ENCODE measurements at regions not wholly inside any gene's neighbourhood (a gene's known extent, or its start where the extent isn't known, plus 50 kb on each side); places are given as distances from the start of the nearest gene placed in this dataset.
"Not testable (repeated sequence)": the region's sequence is repeated elsewhere in the genome, so short reads cannot be mapped to it uniquely, and the experiment has no call there.

- DNase-seq, result no peak
These were observed 109.0 kb upstream of the ARSJ start for GRCh38 chr4:114088481-114088880.

DNA sequence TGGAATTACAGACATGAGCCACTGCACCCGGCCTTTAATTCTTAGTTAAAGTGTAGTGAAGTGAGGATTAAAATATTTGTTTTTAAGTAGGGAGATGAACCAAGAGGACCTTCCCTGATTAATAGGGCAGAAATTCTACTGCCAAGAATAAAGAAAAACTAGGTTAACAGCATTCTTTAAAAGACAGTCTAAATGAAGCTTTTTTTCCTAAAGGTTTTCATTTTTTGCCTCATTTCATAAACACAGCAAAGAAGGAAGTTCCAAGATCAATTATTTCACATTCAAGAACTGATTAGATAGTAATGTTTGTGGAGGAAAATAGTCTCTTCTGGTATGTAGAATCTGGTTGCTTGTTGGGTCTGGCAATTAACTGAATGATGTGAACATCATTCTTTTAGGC is 112.1 kb upstream of the ARSJ start:
- DNase-seq, result no peak

- DNase-seq, result no peak
These were observed 113.8 kb upstream of the ARSJ start for GRCh38 chr4:114093221-114093715.

DNA sequence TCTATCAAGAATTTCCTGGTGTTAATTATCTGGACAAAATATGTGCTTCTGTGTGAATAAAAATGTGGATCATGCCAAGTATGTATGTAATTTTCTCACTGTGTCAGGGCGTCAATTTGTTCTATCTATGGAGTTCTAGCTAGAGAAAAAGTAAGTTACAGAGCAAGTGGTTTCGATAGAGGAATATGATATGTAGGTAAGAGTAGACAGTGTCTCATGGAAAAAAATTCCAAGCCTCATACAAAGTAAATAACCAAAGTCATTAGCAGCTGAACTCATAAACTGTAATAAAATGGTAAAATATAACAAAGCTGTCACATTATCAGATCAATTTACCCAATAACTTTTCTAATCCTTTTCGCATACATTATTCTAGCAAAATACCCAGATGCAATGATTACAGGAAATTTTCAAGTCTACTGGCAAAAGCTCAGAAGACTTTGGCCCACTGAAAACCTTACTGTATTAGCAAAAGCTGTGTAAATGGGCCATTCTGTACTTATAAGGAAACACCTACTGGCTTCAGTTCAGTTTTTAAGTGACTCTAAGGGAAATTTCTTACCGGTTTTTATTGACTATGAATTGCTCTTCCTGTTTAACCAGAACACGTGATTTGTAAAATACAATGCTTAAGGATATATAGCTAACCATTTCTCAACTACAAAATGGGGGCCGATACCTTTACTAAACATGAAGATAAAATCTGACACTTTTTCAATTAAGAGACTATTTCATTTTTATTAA is 121.0 kb upstream of the ARSJ start:
- no peak for DNase-seq

DNA sequence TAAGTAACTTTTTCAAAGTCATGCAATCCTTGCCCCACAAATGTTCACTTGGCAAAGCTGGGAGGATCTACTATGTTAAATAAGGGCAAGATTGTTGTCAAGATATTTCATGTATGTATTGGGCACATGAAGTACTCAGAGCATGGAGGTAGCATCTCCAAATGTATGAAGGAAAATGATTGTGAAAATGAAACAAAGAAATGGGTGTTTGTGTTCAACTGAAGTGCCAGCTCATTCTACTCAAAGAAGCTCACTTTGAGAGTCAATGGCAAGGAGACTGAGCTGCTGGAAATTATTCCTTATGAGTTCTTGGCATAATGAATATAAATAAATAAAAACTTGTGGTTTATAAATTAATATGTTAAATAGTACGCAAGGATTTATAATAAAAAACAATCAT is 124.5 kb upstream of the ARSJ start:
- DNase-seq, result no peak

DNA sequence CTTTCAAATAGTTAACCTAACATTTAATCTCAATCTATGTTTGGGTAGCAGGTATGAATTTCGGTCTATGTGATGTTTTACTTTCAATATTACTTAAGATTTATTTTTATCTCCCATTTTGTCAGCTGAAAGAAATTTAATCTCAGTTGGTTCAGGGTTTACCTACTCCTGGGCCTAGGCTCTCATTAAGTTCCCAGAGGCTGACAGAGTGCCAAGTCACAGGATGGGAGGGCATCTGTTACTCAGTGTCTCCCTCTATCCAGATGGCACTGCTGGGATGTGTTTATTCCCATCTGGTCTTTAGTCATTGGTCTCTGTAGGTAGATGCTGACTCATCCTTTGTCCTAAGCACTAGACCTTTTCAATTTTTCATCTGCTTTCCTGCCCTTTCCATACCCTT is 129.4 kb upstream of the ARSJ start:
- no peak for DNase-seq

DNA sequence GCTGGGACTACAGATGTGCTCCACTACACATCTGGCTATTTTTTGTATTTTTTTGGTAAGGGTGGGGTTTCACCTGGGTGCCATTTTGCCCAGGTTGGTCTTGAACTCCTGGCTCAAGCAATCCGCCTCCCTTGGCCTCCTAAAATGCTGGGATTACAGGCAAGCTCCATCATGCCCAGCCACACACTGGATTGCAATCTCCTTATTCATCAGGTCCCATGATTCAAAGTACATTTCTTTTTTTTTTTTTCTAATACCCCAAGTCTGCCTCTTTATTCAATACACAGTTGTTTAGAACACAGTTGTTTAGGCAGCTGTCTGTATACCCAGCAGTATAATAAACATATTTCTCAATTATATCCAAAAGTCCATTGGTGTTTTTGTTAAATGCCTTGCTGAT is 130.3 kb upstream of the ARSJ start:
- DNase-seq, result no peak

DNA sequence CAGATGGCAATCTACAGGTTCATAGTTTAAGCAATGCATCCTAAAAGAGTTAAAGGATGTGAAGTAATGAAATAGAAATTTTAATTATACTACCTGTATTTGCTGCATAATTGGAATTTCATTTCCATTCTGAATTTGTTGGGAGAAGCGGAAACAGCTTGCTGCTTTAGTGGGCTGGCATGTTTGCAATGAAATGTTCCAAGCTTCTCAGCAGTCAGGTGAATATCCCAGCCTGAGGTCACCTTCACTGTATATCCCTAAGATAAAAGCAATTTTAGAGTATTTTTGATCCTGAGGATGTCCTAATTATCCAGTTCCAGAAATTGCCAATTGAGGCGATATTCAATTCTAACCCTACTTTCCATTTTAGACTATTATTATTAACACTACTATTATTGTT is 136.1 kb upstream of the ARSJ start:
- no peak for DNase-seq

DNA sequence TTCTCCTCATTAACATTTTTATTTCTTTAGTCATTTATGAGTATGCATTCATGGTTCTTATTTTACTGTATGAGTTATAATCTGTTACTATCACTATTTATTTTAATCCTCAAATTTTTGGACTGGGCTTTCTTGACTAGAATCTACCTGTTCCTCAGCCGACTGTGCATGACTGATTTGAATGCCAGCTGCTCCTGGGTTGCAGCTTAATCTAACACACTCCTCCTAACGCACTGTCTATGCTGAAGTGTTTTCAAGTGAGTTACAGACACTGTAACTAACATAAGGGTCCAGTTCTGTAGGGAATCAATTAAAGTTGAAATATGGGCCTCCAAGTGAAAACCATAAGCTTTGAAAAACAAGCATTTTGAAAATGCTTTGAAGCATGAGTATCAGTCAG is 137.4 kb upstream of the ARSJ start:
- no peak for DNase-seq

GRCh38 chr4:114121221-114121620 is 141.8 kb upstream of the ARSJ start:
- DNase-seq, result no peak

DNA sequence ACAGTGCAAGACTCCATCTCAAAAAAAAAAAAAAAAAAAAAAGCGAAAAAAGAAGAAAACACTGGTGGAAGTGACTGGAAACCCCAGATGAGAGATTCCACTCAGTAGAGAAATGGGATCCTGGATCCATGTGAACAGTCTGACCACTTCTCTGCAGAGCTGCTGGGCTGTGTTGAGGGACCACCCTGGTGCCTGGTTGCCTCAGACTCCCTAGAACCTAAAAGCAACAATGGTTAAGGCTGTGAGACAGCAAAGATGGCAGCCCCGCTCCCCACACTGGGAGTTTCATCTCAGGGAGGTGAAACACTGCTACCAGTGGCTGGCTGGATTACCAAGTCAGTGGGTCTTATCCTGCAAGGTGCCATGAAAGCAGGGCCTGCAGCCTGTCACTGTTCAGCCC is 152.8 kb upstream of the ARSJ start:
- no peak for DNase-seq

DNA sequence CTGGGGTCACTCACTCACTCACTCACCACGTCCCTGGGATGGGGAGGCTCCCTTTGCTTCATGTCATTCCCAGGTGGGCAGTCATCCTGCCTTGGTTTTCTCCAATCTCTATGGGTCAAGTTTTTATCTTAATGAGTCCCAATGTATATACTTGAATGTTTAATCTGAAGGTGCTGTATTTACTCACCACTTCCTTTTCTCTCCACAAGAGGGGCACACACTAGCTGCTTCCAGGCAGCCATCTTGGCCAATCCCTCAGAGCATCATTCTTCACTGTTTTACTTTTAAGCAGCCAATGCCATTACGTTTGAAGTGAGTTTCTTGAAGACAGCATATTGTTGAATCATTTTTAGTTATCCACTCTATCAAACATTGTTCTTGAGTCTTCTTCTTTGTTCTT is 153.4 kb upstream of the ARSJ start:
- DNase-seq, result no peak

GRCh38 chr4:114136069-114136468 is 156.6 kb upstream of the ARSJ start:
- no peak for DNase-seq

- no peak for DNase-seq
These were observed 158.5 kb upstream of the ARSJ start for GRCh38 chr4:114137984-114138383.

GRCh38 chr4:114146947-114147618 is 167.6 kb upstream of the ARSJ start:
- DNase-seq, result no peak

DNA sequence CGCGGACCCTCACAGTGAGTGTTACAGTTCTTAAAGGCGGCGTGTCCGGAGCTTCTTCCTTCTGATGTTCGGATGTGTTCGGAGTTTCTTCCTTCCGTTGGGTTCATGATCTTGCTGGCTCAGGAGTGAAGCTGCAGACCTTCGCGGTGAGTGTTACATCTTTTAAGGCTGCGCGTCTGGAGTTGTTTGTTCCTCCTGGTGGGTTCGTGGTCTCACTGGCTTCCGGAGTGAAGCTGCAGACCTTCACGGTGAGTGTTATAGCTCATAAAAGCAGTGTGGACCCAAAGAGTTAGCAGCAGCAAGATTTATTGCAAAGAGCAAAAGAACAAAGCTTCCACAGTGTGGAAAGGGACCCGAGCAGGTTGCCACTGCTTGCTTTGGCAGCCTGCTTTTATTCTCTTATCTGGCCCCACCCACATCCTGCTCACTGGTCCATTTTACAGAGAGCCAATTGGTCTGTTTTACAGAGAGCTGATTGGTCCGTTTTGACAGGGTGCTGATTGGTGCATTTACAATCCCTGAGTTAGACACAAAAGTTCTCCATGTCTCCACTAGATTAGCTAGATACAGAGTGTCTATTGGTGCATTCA is 168.3 kb upstream of the ARSJ start:
- DNase-seq, result peak; percentile 63

GRCh38 chr4:114148372-114149070 is 169.1 kb upstream of the ARSJ start:
- DNase-seq, result not testable (repeated sequence)

- no peak for DNase-seq
These were observed 176.9 kb upstream of the ARSJ start for GRCh38 chr4:114156371-114156770.

DNA sequence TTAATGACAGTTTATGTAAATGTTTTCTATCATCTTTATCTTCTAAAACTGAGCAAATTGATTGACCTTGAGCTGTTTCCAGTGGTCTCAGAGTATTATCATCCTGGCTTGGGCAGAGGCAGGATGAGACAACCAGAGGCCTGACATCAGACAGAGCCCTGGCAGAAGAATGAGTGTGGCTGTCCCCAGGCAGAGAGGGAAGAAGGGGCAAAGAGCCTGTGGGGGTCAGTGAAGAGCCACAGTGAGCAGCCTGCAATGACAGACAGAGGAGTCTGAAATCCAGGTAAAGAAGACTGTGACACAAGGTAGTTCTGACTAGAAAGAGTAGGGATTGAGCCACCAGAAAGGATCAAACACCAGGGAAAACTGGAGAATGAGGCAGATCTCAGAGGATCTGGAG is 182.4 kb upstream of the ARSJ start:
- DNase-seq, result no peak

GRCh38 chr4:114163051-114163450 is 183.6 kb upstream of the ARSJ start:
- DNase-seq, result no peak

GRCh38 chr4:114173968-114174367 is 194.5 kb upstream of the ARSJ start:
- no peak for DNase-seq

- no peak for DNase-seq
These were observed 198.2 kb upstream of the ARSJ start for GRCh38 chr4:114177628-114178027.

DNA sequence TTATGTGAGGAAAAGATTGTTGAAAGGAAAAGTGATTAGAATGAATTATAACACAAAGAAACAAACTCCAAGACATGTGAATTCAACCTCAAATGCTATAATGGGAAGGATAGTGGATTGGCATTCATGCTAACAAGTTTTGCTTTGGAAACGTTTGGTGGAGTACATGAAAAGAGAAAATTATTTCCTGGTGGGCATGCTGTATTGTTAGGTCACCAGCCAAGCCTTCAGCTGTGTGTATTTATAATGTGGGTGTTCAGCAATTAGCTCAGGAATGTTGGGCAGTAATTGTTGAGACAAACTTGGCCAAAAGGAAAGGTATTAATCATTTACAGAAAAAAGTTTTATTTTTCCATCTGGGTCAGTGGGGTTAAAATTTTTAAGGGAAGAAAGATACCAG is 198.9 kb upstream of the ARSJ start:
- no peak for DNase-seq

DNA sequence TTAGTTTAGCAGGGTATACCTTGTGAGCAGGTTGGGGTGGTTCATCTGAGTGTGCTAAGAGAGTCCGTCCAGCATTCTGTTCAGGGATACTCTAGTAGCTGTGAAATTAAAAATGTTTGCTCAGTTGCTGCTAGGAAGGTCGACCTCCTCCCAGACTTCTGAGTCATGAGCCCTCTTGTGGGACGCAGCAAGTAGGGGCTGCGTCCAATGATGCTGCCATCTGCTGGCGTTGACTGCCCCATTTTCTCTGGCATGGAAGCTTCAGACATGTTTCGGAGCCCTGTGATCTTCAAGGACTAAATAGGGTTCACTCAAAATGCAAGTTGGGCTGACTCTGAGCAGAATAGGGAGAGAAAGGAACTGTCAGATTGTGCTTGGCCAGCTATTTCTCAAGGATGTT is 201.0 kb upstream of the ARSJ start:
- DNase-seq, result peak; percentile 67

All from activated CD8-positive, alpha-beta memory T cell treated with anti-CD3 and anti-CD28 coated beads for 24 hours (primary cell).